ENCODE measurements at regions not wholly inside any gene's neighbourhood (a gene's known extent, or its start where the extent isn't known, plus 50 kb on each side); places are given as distances from the start of the nearest gene placed in this dataset.

GRCh38 chr10:89921403-89921802 is 220.0 kb downstream of the KIF20B start:
- CTCF ChIA-PET = no interaction called here

GRCh38 chr10:89923661-89924060 is 222.3 kb downstream of the KIF20B start:
- no peaks in the 10 kb centered on the region for H3K9me3 ChIP-seq (ENCODE audit: control insufficient read depth, insufficient read depth, low read depth, low read length)
- no peak for ATAC-seq
- H3K36me3 ChIP-seq (ENCODE audit: control insufficient read depth, insufficient read depth, low read length) = no peaks in the 10 kb centered on the region
- BruUV-seq (replicated peaks) = no TSS peak
- H3K27me3 ChIP-seq (ENCODE audit: control insufficient read depth, insufficient read depth, low read length) = 0 out of 2 replicates have a peak, but pooled peaks cover 2% of the 10 kb centered on the region
- DNase-seq (ENCODE audit: low read depth, low spot score) = no peak
- TF ChIP-seq CTCF (IDR thresholded peaks at IDR 0.05) = no peak
- no peak for TF ChIP-seq TCF7L2 (IDR thresholded peaks at IDR 0.05; ENCODE audit: low read depth, low read length)
- TF ChIP-seq SIN3A (IDR thresholded peaks at IDR 0.05; ENCODE audit: borderline replicate concordance, insufficient read depth, low read depth, low read length) = no peak
- no peak for TF ChIP-seq POLR2AphosphoS5 (IDR thresholded peaks at IDR 0.05; ENCODE audit: low read depth, low read length)
- TF ChIP-seq REST (IDR thresholded peaks at IDR 0.05; ENCODE audit: insufficient read depth in 1 of 2, low read depth in 2 of 2, low read length in 1 of 2) = no peak
- in situ Hi-C loops (cut with HindIII; ENCODE audit: low pct_unique_long_range_greater_than_20kb, low sequenced_read_pairs) = no loop called here
- intact Hi-C loops (cut with micrococcal nuclease; ENCODE audit: unreplicated experiment) = no loop called here
- no peak overlapping the region for H3K27ac ChIP-seq (ENCODE audit: low read length)
- no peak overlapping the region for H3K4me3 ChIP-seq (ENCODE audit: low read depth in 2 of 2, low read length in 2 of 2)
- ChIA-PET CTCF (no interaction called here), POLR2A (no interaction called here)
- H3K4me1 ChIP-seq (ENCODE audit: control insufficient read depth, insufficient read depth, low read length) = no peaks in the 10 kb centered on the region

More at GRCh38 chr10:89921403-89921802, 220.0 kb downstream of the KIF20B start:
- 0 out of 2 replicates have a peak, but pooled peaks cover 2% of the 10 kb centered on the region for H3K27me3 ChIP-seq (ENCODE audit: control insufficient read depth, insufficient read depth, low read length)
- POLR2A ChIA-PET = no interaction called here
- no peak overlapping the region for H3K27ac ChIP-seq (ENCODE audit: low read length)
- in situ Hi-C loops (cut with HindIII; ENCODE audit: low pct_unique_long_range_greater_than_20kb, low sequenced_read_pairs) = no loop called here
- no peaks in the 10 kb centered on the region for H3K4me1 ChIP-seq (ENCODE audit: control insufficient read depth, insufficient read depth, low read length)
- TF ChIP-seq POLR2AphosphoS5 (IDR thresholded peaks at IDR 0.05; ENCODE audit: low read depth, low read length) = no peak
- TF ChIP-seq SIN3A (IDR thresholded peaks at IDR 0.05; ENCODE audit: borderline replicate concordance, insufficient read depth, low read depth, low read length) = no peak
- no peak for TF ChIP-seq TCF7L2 (IDR thresholded peaks at IDR 0.05; ENCODE audit: low read depth, low read length)
- no peak for TF ChIP-seq CTCF (IDR thresholded peaks at IDR 0.05)
- no peak for TF ChIP-seq REST (IDR thresholded peaks at IDR 0.05; ENCODE audit: insufficient read depth in 1 of 2, low read depth in 2 of 2, low read length in 1 of 2)
- no peaks in the 10 kb centered on the region for H3K9me3 ChIP-seq (ENCODE audit: control insufficient read depth, insufficient read depth, low read depth, low read length)
- ATAC-seq (no peak; the same call in 1 of the 2 replicates), DNase-seq (ENCODE audit: low read depth, low spot score) (no peak)
- no peaks in the 10 kb centered on the region for H3K36me3 ChIP-seq (ENCODE audit: control insufficient read depth, insufficient read depth, low read length)
- intact Hi-C loops (cut with micrococcal nuclease; ENCODE audit: unreplicated experiment) = no loop called here
- H3K4me3 ChIP-seq (ENCODE audit: low read depth in 2 of 2, low read length in 2 of 2) = no peak overlapping the region
- BruUV-seq (replicated peaks) = no TSS peak

Measured in Panc1 (cell line).